Neural cell (in vitro differentiated cells): ENCODE measurements at regions not wholly inside any gene's neighbourhood (a gene's known extent, or its start where the extent isn't known, plus 50 kb on each side); places are given as distances from the start of the nearest gene placed in this dataset.

Experiments
- H2AFZ ChIP-seq: fragments of 200-600, 300-800 bp; sonication (generic), shearing (Covaris generic); 2 replicates; pipeline ENCODE4 v1.6.0; 2014; ENCODE audit warnings: low read depth, mild to moderate bottlenecking, antibody characterized with exemption, low read length, moderate library complexity
- H3F3A ChIP-seq: fragments of 200-600 bp; shearing (Covaris generic); 2 replicates; pipeline ENCODE4 v1.6.1; 2016; ENCODE audit warnings: mild to moderate bottlenecking, moderate library complexity, mixed read lengths, antibody characterized with exemption, low read length; ENCODE audit not compliant: insufficient read depth, poor library complexity, severe bottlenecking
- H3K27ac ChIP-seq: fragments of 200-600, 300-800 bp; sonication (generic), shearing (Covaris generic); 2 replicates; pipeline ENCODE4 v1.5.1; 2014; ENCODE audit warnings: mild to moderate bottlenecking, low read length, moderate library complexity
- H3K27me3 ChIP-seq: fragments of 300-800, 200-600 bp; sonication (generic), shearing (Covaris generic); 2 replicates; pipeline ENCODE4 v1.6.0; 2014; ENCODE audit warnings: mild to moderate bottlenecking, low read depth, low read length, moderate library complexity; ENCODE audit not compliant: insufficient read depth
- H3K36me3 ChIP-seq: fragments of 300-800, 200-600 bp; sonication (generic), shearing (Covaris generic); 2 replicates; pipeline ENCODE4 v1.5.1; 2014; ENCODE audit warnings: mild to moderate bottlenecking, antibody characterized with exemption, low read length, moderate library complexity; ENCODE audit not compliant: insufficient read depth
- H3K4me2 ChIP-seq: fragments of 300-800, 200-600 bp; sonication (generic), shearing (Covaris generic); 2 replicates; pipeline ENCODE4 v1.6.0; 2014; ENCODE audit warnings: mild to moderate bottlenecking, low read length
- H3K4me3 ChIP-seq: fragments of 300-800, 200-600 bp; sonication (generic), shearing (Covaris generic); 2 replicates; pipeline ENCODE4 v1.5.1; 2014; ENCODE audit warnings: mild to moderate bottlenecking, low read length, moderate library complexity
- H3K79me2 ChIP-seq: fragments of 200-600 bp; shearing (Covaris generic); replicated peaks from 2 replicates; pipeline ENCODE4 v1.6.0; 2014; ENCODE audit warnings: mild to moderate bottlenecking, low read length, moderate library complexity; ENCODE audit not compliant: insufficient read depth
- H3K9ac ChIP-seq: fragments of 300-800, 200-600 bp; sonication (generic), shearing (Covaris generic); 2 replicates; pipeline ENCODE4 v1.6.1; 2016; ENCODE audit warnings: mild to moderate bottlenecking, low read length, mixed read lengths
- H3K9me2 ChIP-seq: fragments of 200-600 bp; shearing (Covaris generic); 2 replicates; pipeline ENCODE4 v1.6.1; 2016; ENCODE audit warnings: mild to moderate bottlenecking, low read length, mixed read lengths; ENCODE audit not compliant: insufficient read depth
- H3K9me3 ChIP-seq: fragments of 200-600, 300-800 bp; sonication (generic), shearing (Covaris generic); 2 replicates; pipeline ENCODE4 v1.6.1; 2016; ENCODE audit warnings: mild to moderate bottlenecking, mixed run types, low read length, moderate library complexity, mixed read lengths
- H4K20me1 ChIP-seq: fragments of 200-600 bp; shearing (Covaris generic); 2 replicates; pipeline ENCODE4 v1.6.1; 2016; ENCODE audit warnings: mild to moderate bottlenecking, mixed run types; ENCODE audit not compliant: insufficient read depth
- EP300 ChIP-seq: fragments of 450-650 bp; conservative IDR thresholded peaks from 2 replicates; pipeline ENCODE4 v1.6.1; 2014; ENCODE audit warnings: antibody characterized with exemption, mild to moderate bottlenecking, moderate library complexity; ENCODE audit not compliant: poor library complexity, severe bottlenecking
- EZH2 ChIP-seq: fragments of 200-600, 300-800 bp; shearing (Covaris generic), sonication (generic); IDR thresholded peaks from 2 replicates; pipeline ENCODE4 v1.6.1; 2014; ENCODE audit warnings: antibody characterized with exemption, low read length, borderline replicate concordance, mild to moderate bottlenecking; ENCODE audit not compliant: insufficient read depth, poor library complexity, severe bottlenecking
- MXI1 ChIP-seq: fragments of 450-650 bp; conservative IDR thresholded peaks from 2 replicates; pipeline ENCODE4 v1.6.1; 2014; ENCODE audit warnings: antibody characterized with exemption, mild to moderate bottlenecking; ENCODE audit not compliant: poor library complexity, severe bottlenecking
- POLR2AphosphoS5 ChIP-seq: IDR thresholded peaks from 2 replicates; pipeline ENCODE4 v1.6.1; 2012
- RAD21 ChIP-seq: fragments of 450-650 bp; conservative IDR thresholded peaks from 2 replicates; pipeline ENCODE4 v1.6.1; 2014; ENCODE audit warnings: antibody characterized with exemption, mild to moderate bottlenecking, moderate library complexity
- SMC3 ChIP-seq: fragments of 450-650 bp; conservative IDR thresholded peaks from 2 replicates; pipeline ENCODE4 v1.6.1; 2014; ENCODE audit warnings: antibody characterized with exemption, mild to moderate bottlenecking, moderate library complexity; ENCODE audit not compliant: poor library complexity
- TAF1 ChIP-seq: IDR thresholded peaks from 2 replicates; pipeline ENCODE4 v1.6.1; 2012; ENCODE audit warnings: low read depth
- TF ChIP-seq, protein P1 (sequence below): fragments of 450-650 bp; IDR thresholded peaks from 2 replicates; pipeline ENCODE4 v1.5.1; 2014; ENCODE audit warnings: antibody characterized with exemption, mild to moderate bottlenecking, moderate library complexity; ENCODE audit not compliant: poor library complexity, severe bottlenecking
- TF ChIP-seq, protein P2 (sequence below): IDR thresholded peaks from 2 replicates; pipeline ENCODE4 v1.6.1; 2012; ENCODE audit warnings: borderline replicate concordance

DNA sequence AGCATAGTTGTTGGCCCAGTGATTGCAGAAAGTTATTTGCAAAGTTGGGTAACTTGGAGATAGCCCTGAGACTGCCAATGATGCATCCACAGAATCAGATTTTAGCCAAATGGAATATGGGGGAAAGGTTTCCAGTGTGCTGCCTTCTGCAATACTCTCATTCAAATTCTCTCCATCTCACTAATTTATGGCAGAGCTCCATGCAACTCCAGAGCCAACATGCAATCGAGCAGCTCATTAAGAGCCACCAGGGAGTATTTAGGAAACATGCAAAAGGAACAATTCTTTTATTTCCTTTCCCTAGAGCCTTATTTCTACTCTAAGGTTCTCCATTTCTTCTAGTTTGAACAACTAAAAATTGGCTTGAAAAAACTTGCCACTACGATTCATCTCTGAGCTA is 135.9 kb upstream of the MARCHF11 start:
- Histone ChIP-seq H2AFZ (no peak overlapping the region), H3K9me3 (no peaks in the 10 kb centered on the region), H3K79me2 (no peaks in the 10 kb centered on the region), H3K4me3 (no peak overlapping the region), H3K27me3 (no peaks in the 10 kb centered on the region), H3F3A (no peaks in the 10 kb centered on the region), H3K4me2 (no peak overlapping the region), H4K20me1 (no peaks in the 10 kb centered on the region), H3K36me3 (no peaks in the 10 kb centered on the region), H3K27ac (no peak overlapping the region), H3K9ac (no peak overlapping the region), H3K9me2 (no peaks in the 10 kb centered on the region)
- TF ChIP-seq MXI1 = no peak
- no peak for TF ChIP-seq TAF1
- TF ChIP-seq RAD21 = no peak
- TF ChIP-seq, protein P1, sequence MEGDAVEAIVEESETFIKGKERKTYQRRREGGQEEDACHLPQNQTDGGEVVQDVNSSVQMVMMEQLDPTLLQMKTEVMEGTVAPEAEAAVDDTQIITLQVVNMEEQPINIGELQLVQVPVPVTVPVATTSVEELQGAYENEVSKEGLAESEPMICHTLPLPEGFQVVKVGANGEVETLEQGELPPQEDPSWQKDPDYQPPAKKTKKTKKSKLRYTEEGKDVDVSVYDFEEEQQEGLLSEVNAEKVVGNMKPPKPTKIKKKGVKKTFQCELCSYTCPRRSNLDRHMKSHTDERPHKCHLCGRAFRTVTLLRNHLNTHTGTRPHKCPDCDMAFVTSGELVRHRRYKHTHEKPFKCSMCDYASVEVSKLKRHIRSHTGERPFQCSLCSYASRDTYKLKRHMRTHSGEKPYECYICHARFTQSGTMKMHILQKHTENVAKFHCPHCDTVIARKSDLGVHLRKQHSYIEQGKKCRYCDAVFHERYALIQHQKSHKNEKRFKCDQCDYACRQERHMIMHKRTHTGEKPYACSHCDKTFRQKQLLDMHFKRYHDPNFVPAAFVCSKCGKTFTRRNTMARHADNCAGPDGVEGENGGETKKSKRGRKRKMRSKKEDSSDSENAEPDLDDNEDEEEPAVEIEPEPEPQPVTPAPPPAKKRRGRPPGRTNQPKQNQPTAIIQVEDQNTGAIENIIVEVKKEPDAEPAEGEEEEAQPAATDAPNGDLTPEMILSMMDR = no peak
- TF ChIP-seq POLR2AphosphoS5 = no peak
- TF ChIP-seq, protein P2, sequence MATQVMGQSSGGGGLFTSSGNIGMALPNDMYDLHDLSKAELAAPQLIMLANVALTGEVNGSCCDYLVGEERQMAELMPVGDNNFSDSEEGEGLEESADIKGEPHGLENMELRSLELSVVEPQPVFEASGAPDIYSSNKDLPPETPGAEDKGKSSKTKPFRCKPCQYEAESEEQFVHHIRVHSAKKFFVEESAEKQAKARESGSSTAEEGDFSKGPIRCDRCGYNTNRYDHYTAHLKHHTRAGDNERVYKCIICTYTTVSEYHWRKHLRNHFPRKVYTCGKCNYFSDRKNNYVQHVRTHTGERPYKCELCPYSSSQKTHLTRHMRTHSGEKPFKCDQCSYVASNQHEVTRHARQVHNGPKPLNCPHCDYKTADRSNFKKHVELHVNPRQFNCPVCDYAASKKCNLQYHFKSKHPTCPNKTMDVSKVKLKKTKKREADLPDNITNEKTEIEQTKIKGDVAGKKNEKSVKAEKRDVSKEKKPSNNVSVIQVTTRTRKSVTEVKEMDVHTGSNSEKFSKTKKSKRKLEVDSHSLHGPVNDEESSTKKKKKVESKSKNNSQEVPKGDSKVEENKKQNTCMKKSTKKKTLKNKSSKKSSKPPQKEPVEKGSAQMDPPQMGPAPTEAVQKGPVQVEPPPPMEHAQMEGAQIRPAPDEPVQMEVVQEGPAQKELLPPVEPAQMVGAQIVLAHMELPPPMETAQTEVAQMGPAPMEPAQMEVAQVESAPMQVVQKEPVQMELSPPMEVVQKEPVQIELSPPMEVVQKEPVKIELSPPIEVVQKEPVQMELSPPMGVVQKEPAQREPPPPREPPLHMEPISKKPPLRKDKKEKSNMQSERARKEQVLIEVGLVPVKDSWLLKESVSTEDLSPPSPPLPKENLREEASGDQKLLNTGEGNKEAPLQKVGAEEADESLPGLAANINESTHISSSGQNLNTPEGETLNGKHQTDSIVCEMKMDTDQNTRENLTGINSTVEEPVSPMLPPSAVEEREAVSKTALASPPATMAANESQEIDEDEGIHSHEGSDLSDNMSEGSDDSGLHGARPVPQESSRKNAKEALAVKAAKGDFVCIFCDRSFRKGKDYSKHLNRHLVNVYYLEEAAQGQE = no peak
- no peak for TF ChIP-seq EP300
- no peak for TF ChIP-seq SMC3

DNA sequence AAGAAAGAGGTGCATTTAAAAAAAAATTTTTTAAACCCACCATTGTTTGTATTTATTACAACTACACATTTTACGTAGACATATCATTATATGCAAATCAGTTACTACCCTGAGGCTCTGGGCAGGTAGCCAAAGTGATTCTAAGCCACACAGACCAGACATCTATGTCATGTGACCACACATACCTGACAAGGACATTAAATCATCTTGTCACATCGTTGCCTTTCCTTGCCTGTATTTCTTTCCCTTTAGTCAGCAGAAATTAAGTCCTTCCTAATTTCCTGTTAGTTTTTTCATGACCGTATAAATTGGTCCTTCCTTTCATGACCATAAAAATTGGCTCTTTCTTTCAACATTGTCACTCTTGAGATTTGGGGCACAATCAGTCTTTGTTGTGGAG is 134.2 kb upstream of the MARCHF11 start:
- H3K27me3 ChIP-seq = no peaks in the 10 kb centered on the region
- no peaks in the 10 kb centered on the region for H3K9me2 ChIP-seq

DNA sequence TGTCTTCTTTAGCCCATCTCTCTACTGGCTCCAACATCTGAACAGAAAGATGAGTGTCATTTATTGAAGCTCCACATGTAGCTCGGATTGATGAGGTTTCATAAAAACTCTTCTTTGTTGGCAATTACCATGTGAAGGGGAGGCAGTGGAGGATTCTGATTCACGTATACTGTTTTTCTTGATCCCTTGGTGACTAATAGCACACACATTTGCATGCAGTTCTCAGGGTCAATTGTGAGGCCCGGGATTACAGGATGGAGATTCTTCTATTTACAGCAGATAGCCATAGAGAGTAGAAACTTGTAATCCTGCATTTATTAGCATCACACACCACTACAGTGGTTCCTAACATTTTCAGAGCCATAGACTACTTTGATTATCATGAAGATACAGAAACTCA is 133.2 kb upstream of the MARCHF11 start:
- H3K9ac ChIP-seq = no peak overlapping the region
- H3K36me3 ChIP-seq = no peaks in the 10 kb centered on the region
- no peak overlapping the region for H3K4me3 ChIP-seq
- no peak overlapping the region for H3K27ac ChIP-seq
- no peaks in the 10 kb centered on the region for H3K9me2 ChIP-seq
- no peaks in the 10 kb centered on the region for H3F3A ChIP-seq
- H4K20me1 ChIP-seq = no peaks in the 10 kb centered on the region
- H3K27me3 ChIP-seq = no peaks in the 10 kb centered on the region
- no peaks in the 10 kb centered on the region for H3K9me3 ChIP-seq
- TF ChIP-seq POLR2AphosphoS5 = no peak
- TF ChIP-seq SMC3 = no peak
- no peak for TF ChIP-seq TAF1
- no peak for TF ChIP-seq EP300
- TF ChIP-seq, protein P1 = no peak
- TF ChIP-seq MXI1 = no peak
- TF ChIP-seq, protein P2 = no peak
- no peak for TF ChIP-seq RAD21
- no peak for TF ChIP-seq EZH2
- no peak overlapping the region for H3K4me2 ChIP-seq
- no peak overlapping the region for H2AFZ ChIP-seq
- H3K79me2 ChIP-seq = no peaks in the 10 kb centered on the region

More for the DNA sequence above, 134.2 kb upstream of the MARCHF11 start:
- no peak overlapping the region for H3K4me3 ChIP-seq
- H2AFZ ChIP-seq = no peak overlapping the region
- no peaks in the 10 kb centered on the region for H3K9me3 ChIP-seq
- TF ChIP-seq MXI1 (no peak), EZH2 (no peak), EP300 (no peak)
- no peak overlapping the region for H3K27ac ChIP-seq
- no peaks in the 10 kb centered on the region for H4K20me1 ChIP-seq
- no peaks in the 10 kb centered on the region for H3K79me2 ChIP-seq
- H3K9ac ChIP-seq = no peak overlapping the region
- H3K4me2 ChIP-seq = no peak overlapping the region
- no peaks in the 10 kb centered on the region for H3F3A ChIP-seq
- no peaks in the 10 kb centered on the region for H3K36me3 ChIP-seq
